Esophagus muscularis mucosa (tissue), 4 donors: ENCODE measurements at regions not wholly inside any gene's neighbourhood (a gene's known extent, or its start where the extent isn't known, plus 50 kb on each side); places are given as distances from the start of the nearest gene placed in this dataset.

Experiments
- CTCF ChIP-seq, 3 experiments: fragments of 200-600 bp in 2 of 3; fragments of 450-650 bp in 1 of 3; sonication (generic) in 2 of 3; IDR thresholded peaks; one replicate each; pipeline ENCODE4 v1.5.1; 2017 to 2019; ENCODE audit warnings: antibody characterized with exemption in 3 of 3, mild to moderate bottlenecking in 2 of 3, moderate library complexity in 1 of 3
- EP300 ChIP-seq: sonication (generic); formaldehyde crosslinking; IDR thresholded peaks from one replicate; pipeline ENCODE4 v1.6.1; 2017; ENCODE audit warnings: antibody characterized with exemption
- POLR2A ChIP-seq: fragments of 450-650 bp; IDR thresholded peaks from one replicate; pipeline ENCODE4 v1.6.1; 2017; ENCODE audit warnings: antibody characterized with exemption, moderate library complexity, mild to moderate bottlenecking, low read depth
- POLR2AphosphoS5 ChIP-seq, 2 donors: sonication (generic); formaldehyde crosslinking; IDR thresholded peaks; one replicate each; pipeline ENCODE4 v1.6.1; 2017; ENCODE audit warnings: antibody characterized with exemption in 2 of 2

- TF ChIP-seq CTCF (IDR thresholded peaks at IDR 0.05) (no peak), POLR2A (no peak), POLR2AphosphoS5 (IDR thresholded peaks at IDR 0.05) (no peak), EP300 (no peak)
Observed at GRCh38 chr2:236395067-236395466, 130.9 kb upstream of the ASB18 start.
